Endothelial cell of umbilical vein (primary cell): ENCODE measurements at regions not wholly inside any gene's neighbourhood (a gene's known extent, or its start where the extent isn't known, plus 50 kb on each side); places are given as distances from the start of the nearest gene placed in this dataset.

ENCODE experiments used
- BruUV-seq: library from RNA; stranded (reverse); fragments of 400-500 nt; replicated peaks from 2 replicates; lab custom pipeline; 2021; lab: Mats Ljungman, UMichigan
- CTCF ChIA-PET: fragments of 300-600, 350-600 bp; sonication (Branson Sonifier 250); formaldehyde crosslinking; loops from one replicate; lab custom pipeline; 2021; ENCODE audit warnings: antibody characterized with exemption, inconsistent platforms; lab: Charles Lee
- POLR2A ChIA-PET: fragments of 300-600, 350-600 bp; sonication (Branson Sonifier 250); formaldehyde crosslinking; loops from one replicate; lab custom pipeline; 2021; ENCODE audit warnings: antibody characterized with exemption, inconsistent platforms; lab: Charles Lee
- DNase-seq: peaks from one replicate; pipeline ENCODE4 v3.0.0-alpha.2; 2011; ENCODE audit warnings: low read depth, low spot score
- FAIRE-seq: peaks from 2 replicates; lab custom pipeline; 2011; peaks lifted over from hg19 to GRCh38; lab: Jason Lieb, UNC
- H2AFZ ChIP-seq: 2 replicates; pipeline ENCODE4 v1.6.0; 2012; ENCODE audit warnings: low read depth, low read length, control low read depth, inconsistent platforms
- H3K27ac ChIP-seq: 2 replicates; pipeline ENCODE4 v1.5.1; 2011; ENCODE audit warnings: low read depth, mild to moderate bottlenecking, control low read depth, low read length, moderate library complexity; ENCODE audit not compliant: insufficient read depth
- H3K27me3 ChIP-seq, 2 experiments: 2 replicates each; pipeline versions ENCODE4 v1.6.0 to v1.6.1; 2011; ENCODE audit warnings: low read length in 2 of 2, mixed read lengths in 1 of 2; ENCODE audit not compliant: control insufficient read depth in 2 of 2, insufficient read depth in 2 of 2
- H3K36me3 ChIP-seq, 2 experiments: 2 replicates in 1 of 2; 3 replicates in 1 of 2; pipeline ENCODE4 v1.5.1; 2011; ENCODE audit warnings: low read length in 2 of 2, mild to moderate bottlenecking in 1 of 2, moderate library complexity in 1 of 2; ENCODE audit not compliant: control insufficient read depth in 2 of 2, insufficient read depth in 2 of 2; ENCODE audit errors: extremely low read depth in 1 of 2
- H3K4me1 ChIP-seq: 3 replicates; pipeline ENCODE4 v1.5.1; 2011; ENCODE audit warnings: mild to moderate bottlenecking, low read length; ENCODE audit not compliant: control insufficient read depth, insufficient read depth; ENCODE audit errors: extremely low read depth
- H3K4me2 ChIP-seq: 2 replicates; pipeline ENCODE4 v1.6.1; 2011; ENCODE audit warnings: low read length, control low read depth, mixed read lengths; ENCODE audit not compliant: insufficient read depth
- H3K4me3 ChIP-seq, 3 experiments: fragments of 200-600 bp in 1 of 3; sonication (generic), shearing (Covaris generic) in 1 of 3; replicated peaks in 1 of 3; 2 replicates each; pipeline ENCODE4 v1.5.1; 2011 to 2016; ENCODE audit warnings: control low read depth in 3 of 3, low read length in 3 of 3, mild to moderate bottlenecking in 2 of 3, inconsistent platforms in 1 of 3, low read depth in 1 of 3, moderate library complexity in 1 of 3; ENCODE audit not compliant: insufficient read depth in 1 of 3
- H3K79me2 ChIP-seq: 2 replicates; pipeline ENCODE4 v1.6.0; 2012; ENCODE audit warnings: low read length, inconsistent platforms; ENCODE audit not compliant: control insufficient read depth, insufficient read depth
- H3K9ac ChIP-seq: replicated peaks from 2 replicates; pipeline ENCODE3; 2011; ENCODE audit warnings: low read length, control low read depth; ENCODE audit not compliant: insufficient read depth; ENCODE audit errors: extremely low read depth
- H3K9me1 ChIP-seq: replicated peaks from 3 replicates; pipeline ENCODE4 v1.6.0; 2011; ENCODE audit warnings: mild to moderate bottlenecking, low read length; ENCODE audit not compliant: control insufficient read depth, insufficient read depth; ENCODE audit errors: extremely low read depth
- H3K9me3 ChIP-seq: replicated peaks from 2 replicates; pipeline ENCODE4 v1.5.1; 2012; ENCODE audit warnings: low read length, inconsistent platforms; ENCODE audit not compliant: control insufficient read depth, insufficient read depth
- H4K20me1 ChIP-seq: replicated peaks from 2 replicates; pipeline ENCODE3; 2011; ENCODE audit warnings: mild to moderate bottlenecking, low read length; ENCODE audit not compliant: control insufficient read depth, insufficient read depth; ENCODE audit errors: extremely low read depth
- EZH2 ChIP-seq: IDR thresholded peaks from 2 replicates; pipeline ENCODE4 v1.6.1; 2012; ENCODE audit warnings: borderline replicate concordance, low read depth, mild to moderate bottlenecking, moderate library complexity, low read length, inconsistent platforms; ENCODE audit not compliant: severe bottlenecking
- FOS ChIP-seq: IDR thresholded peaks from 2 replicates; pipeline ENCODE4 v1.6.1; 2011; ENCODE audit warnings: mild to moderate bottlenecking, low read length, moderate library complexity, borderline replicate concordance; ENCODE audit not compliant: insufficient read depth
- GATA2 ChIP-seq: IDR thresholded peaks from 2 replicates; pipeline ENCODE4 v1.7.0; 2011; ENCODE audit warnings: low read depth, mild to moderate bottlenecking, moderate library complexity, mixed read lengths, low read length; ENCODE audit not compliant: insufficient read length, insufficient read depth
- JUN ChIP-seq: IDR thresholded peaks from 2 replicates; pipeline ENCODE4 v1.6.1; 2011; ENCODE audit warnings: borderline replicate concordance, low read depth; ENCODE audit not compliant: insufficient read length, insufficient read depth
- MAX ChIP-seq: IDR thresholded peaks from 2 replicates; pipeline ENCODE4 v1.6.1; 2011; ENCODE audit not compliant: insufficient read depth, insufficient read length
- MYC ChIP-seq: IDR thresholded peaks from one replicate; pipeline ENCODE4 v1.6.1; 2011; ENCODE audit warnings: mild to moderate bottlenecking, low read depth, low read length
- POLR2A ChIP-seq: IDR thresholded peaks from 2 replicates; pipeline ENCODE4 v1.6.1; 2012; ENCODE audit warnings: low read depth, mild to moderate bottlenecking, control low read depth, low read length
- POLR2AphosphoS5 ChIP-seq: IDR thresholded peaks from 2 replicates; pipeline ENCODE4 v1.6.1; 2012; ENCODE audit warnings: low read depth, mild to moderate bottlenecking, control low read depth, low read length, moderate library complexity; ENCODE audit not compliant: insufficient read depth
- dilution Hi-C: fragments of 300-500 bp; cut with MboI; formaldehyde crosslinking; loops from one replicate; pipeline ENCODE4 v1.15.0; 2019; ENCODE audit warnings: low sequenced_read_pairs; ENCODE audit not compliant: extremely low pct_ligation_motif_present
- intact Hi-C: fragments of 100-400 bp; cut with micrococcal nuclease; formaldehyde crosslinking; loops from one replicate; pipeline ENCODE4 v1.10.0; 2022
- TF ChIP-seq, protein P1 (sequence below), 2 donors: IDR thresholded peaks; 1 replicate in 1 of 2; 2 replicates in 1 of 2; pipeline ENCODE4 v1.5.1; 2011; ENCODE audit warnings: low read length in 2 of 2, mild to moderate bottlenecking in 2 of 2, moderate library complexity in 2 of 2, control low read depth in 1 of 2, inconsistent platforms in 1 of 2, low read depth in 1 of 2; ENCODE audit not compliant: insufficient read depth in 1 of 2; ENCODE audit errors: extremely low read depth in 1 of 2

GRCh38 chr7:22027475-22027874, 81.8 kb upstream of the CDCA7L start:
- FAIRE-seq (no peak), DNase-seq (no peak)
- Histone ChIP-seq H3K36me3 (no peaks in the 10 kb centered on the region), H3K9me3 (no peaks in the 10 kb centered on the region), H3K9ac (no peak overlapping the region), H4K20me1 (no peaks in the 10 kb centered on the region), H3K4me3 (no peak overlapping the region), H3K79me2 (no peaks in the 10 kb centered on the region), H3K9me1 (no peaks in the 10 kb centered on the region), H3K27me3 (peaks cover 2 to 5% of the 10 kb centered on the region in 2 experiments), H2AFZ (no peak overlapping the region), H3K4me1 (no peaks in the 10 kb centered on the region), H3K27ac (no peak overlapping the region), H3K4me2 (no peak overlapping the region)
- dilution Hi-C loops (no loop called here), intact Hi-C loops (no loop called here)
- ChIA-PET POLR2A (no interaction called here), CTCF (no interaction called here)
- TF ChIP-seq POLR2A (no peak), MYC (no peak), GATA2 (no peak), MAX (no peak), JUN (no peak), FOS (no peak), EZH2 (no peak), POLR2AphosphoS5 (no peak)
- TF ChIP-seq, protein P1, sequence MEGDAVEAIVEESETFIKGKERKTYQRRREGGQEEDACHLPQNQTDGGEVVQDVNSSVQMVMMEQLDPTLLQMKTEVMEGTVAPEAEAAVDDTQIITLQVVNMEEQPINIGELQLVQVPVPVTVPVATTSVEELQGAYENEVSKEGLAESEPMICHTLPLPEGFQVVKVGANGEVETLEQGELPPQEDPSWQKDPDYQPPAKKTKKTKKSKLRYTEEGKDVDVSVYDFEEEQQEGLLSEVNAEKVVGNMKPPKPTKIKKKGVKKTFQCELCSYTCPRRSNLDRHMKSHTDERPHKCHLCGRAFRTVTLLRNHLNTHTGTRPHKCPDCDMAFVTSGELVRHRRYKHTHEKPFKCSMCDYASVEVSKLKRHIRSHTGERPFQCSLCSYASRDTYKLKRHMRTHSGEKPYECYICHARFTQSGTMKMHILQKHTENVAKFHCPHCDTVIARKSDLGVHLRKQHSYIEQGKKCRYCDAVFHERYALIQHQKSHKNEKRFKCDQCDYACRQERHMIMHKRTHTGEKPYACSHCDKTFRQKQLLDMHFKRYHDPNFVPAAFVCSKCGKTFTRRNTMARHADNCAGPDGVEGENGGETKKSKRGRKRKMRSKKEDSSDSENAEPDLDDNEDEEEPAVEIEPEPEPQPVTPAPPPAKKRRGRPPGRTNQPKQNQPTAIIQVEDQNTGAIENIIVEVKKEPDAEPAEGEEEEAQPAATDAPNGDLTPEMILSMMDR (IDR thresholded peaks at IDR 0.05; ENCODE audit: extremely low read depth in 1 of 2, insufficient read depth in 1 of 2, low read depth in 1 of 2, low read length in 2 of 2) = no peak
- no TSS peak for BruUV-seq
